ENCODE measurements at regions not wholly inside any gene's neighbourhood (a gene's known extent, or its start where the extent isn't known, plus 50 kb on each side); places are given as distances from the start of the nearest gene placed in this dataset.

DNA sequence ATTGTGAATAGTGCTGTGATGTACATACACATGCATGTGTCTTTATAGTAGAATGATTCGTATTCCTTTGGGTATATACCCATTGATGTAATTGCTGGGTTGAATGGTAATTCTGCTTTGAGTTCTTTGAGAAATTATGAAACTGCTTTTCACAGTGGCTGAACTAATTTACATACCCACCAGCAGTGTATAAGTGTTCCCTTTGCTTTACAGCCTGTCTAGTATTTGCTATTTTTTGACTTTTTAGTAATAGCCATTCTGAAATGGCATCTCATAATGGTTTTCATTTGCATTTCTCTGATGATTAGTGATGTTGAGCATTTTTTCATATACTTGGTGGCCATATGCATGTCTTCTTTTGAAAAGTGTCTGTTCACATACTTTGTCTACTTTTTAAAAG lies 54.5 kb upstream of the FAM78B start:
- no peak for DNase-seq (ENCODE audit: low read depth)

DNA sequence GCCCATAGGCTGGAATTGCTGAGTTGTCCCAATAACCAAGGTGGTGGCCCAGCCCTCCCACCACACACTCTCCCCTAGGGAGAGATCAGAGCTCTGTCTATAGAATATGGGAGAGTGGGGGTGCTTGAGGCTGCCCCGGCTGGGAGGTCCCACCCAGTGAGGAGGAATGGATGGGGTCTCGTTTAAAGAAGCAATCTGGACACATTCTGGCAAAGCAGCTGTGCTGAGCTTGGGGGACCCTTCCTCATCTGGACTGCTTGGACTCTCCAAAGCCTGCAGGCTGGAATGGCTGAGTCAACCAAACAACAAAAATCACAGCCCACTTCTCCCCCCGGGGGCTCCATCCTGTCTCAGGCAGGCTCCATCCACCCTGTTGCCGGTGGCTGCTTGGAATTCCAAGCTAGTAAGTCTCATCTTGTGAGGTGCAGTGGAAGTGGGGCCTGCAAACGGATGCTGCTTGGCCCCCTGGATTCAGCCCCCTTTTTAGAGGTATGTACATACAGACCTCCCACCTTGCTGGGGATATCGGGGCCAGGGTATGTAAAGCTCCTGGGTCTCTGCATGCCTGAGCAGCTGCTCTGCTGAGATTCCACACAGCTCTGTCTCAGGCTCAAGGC lies 67.1 kb upstream of the FAM78B start:
- no peak for DNase-seq (ENCODE audit: low read depth)

DNA sequence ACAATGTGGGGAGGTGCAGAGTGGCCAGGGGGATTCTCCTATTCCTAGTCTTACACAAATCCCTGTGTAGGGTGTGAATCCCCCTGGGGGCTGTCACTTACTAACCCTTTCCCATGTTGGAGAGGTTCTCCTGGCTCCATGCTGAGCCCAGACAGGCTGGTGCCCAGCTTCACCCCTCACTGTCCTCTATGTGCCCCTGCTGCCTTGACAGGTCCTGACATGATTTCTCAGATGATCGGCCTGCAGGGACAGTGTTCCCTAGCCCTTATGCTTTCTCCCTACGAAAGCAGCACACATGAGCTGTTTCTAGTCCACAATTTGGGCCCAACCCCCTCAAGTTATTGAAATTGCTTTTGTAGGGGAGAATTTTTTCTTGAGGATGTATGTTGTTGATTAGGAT lies 68.9 kb upstream of the FAM78B start:
- no peak for DNase-seq (ENCODE audit: low read depth)

DNA sequence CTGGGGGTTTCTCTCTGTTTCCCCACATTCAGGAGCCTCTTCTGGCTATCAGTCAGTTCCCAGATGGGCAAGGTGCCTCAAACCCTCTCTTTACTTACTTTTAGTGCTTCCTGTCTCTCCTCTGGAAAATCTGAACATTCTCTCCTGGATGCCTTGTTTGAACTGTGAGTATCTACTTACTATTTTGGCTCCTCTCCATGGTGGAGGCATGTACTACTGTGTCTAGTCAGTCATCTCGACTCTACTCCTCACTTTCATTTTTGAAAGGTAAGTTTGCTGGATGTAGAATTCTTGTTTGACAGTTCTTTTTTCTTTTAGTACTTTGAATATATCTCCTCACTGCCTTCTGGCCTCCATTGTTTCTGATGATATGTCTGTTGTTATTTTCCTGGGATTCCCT lies 70.9 kb upstream of the FAM78B start:
- DNase-seq (ENCODE audit: low read depth) = no peak

DNA sequence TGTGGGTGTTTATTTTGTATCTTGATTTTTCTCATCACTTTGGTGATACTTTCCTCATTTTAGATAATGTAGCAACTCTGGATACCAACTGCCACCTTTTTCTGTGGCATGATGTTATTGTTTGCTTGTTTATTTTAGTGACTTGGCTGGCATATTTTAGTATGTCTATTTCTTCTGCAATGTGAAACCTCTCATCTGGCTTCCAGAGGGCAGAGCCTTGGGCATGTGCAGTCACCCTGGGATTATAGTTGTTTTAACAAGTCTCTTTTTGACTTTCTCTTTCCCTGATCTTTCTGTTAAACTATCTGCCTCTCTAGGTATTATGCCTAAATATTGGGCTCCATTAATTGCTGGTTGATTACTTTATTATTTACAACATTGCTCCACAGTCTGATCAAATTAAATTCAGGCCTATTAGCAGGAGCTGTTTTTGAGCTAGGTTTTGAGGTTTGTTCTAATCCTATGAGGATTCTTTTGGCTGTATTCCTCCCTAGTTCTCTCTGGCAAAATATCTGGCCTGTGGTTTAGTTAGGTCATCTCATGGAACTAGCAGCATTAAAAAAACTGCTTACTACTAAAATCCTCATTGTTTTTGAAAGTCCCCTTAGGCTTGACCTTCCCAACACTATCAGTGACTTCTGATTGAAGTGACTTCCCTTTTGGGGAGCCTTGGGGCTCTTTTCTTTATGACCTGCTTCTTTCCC lies 86.4 kb upstream of the FAM78B start:
- DNase-seq (ENCODE audit: low read depth) = no peak

DNA sequence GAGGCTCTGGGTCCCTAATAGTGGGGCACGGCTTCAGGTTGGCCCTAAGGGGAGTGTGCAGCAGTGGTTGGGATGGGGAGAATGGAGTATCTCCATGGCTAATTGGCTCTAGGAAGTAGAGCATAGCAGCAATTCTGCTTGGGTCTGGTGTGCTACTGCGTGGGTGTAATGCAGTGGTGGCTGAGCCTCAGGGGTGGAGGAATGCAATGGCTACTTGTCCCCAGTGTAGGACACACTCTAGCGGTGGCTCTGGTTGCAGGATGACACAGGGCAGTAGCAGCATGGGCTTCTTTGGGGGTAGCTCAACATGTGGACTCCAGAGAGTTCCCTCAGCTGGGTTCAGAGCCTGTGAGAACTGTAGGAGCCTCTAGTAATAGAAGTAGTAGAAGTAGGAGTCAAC lies 91.2 kb upstream of the FAM78B start:
- no peak for DNase-seq (ENCODE audit: low read depth)

DNA sequence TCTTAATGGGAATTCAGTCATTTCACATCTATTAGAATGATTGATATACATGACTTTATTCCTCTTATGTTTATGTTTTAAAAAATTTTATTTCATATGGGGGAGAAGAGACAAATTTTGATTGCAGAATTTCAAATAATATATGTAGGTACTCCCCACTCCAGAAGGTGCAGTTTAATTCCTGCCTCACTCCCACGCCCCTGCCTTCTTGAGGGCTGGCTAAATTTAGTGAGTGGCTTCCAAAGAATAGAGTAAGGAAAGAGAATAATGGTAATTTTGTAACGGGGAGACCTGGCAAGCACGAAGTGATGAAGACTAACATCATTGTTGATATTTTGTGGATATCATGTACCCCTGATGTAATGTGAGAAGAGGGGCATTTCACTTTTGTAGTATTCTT lies 94.7 kb upstream of the FAM78B start:
- no peak for DNase-seq (ENCODE audit: low read depth)

DNA sequence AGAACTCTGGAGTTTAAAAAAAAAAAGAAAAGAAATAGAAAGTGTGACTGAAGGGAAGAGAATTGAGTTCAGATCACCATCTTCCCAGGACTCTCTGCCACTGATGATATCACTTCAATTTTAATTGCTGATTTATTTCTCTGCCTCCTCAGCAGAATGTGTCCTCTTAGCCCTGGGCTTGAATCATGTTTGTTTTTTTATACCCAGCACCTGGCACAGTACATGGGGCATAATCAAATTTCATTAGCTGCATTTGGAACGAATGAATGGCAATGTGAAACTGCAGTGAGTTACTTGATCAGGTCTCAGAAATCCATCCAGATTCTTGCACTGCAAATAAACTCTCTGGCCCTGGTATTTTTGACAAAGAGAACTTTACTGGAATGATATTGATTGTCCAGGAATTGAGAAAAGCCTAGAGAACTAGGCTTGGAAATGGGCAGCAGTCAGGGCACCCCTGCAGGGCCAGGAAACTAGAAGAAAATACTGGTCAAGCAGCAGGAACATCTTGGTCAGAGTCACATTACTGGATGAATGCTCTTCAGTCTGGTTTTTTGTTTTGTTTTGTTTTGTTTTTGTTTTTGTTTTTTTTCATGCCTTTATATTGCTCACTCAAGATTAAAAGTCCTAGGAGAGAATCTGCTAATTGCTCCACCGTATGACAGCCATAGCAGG lies 103.8 kb upstream of the FAM78B start:
- no peak for DNase-seq (ENCODE audit: low read depth)

DNA sequence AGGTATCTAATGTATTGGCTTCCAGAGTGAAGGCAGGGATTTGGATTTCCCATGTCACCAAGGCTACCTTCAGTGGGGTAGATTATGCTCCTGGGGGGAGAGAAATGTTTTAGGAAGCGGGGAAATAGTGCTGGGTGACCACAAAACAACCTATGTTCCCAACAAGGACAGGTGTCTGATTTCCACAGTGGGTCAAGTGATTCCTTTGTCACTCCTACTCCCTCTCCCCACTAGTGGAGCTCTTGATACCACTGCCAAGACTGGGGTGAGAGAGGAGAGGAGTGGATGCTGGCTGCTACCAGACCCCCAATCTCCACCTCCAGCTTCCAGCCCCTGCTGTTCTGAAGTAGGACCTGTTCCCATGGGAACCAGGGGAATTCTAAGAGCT lies 104.3 kb upstream of the FAM78B start:
- no peak for DNase-seq (ENCODE audit: low read depth)

DNA sequence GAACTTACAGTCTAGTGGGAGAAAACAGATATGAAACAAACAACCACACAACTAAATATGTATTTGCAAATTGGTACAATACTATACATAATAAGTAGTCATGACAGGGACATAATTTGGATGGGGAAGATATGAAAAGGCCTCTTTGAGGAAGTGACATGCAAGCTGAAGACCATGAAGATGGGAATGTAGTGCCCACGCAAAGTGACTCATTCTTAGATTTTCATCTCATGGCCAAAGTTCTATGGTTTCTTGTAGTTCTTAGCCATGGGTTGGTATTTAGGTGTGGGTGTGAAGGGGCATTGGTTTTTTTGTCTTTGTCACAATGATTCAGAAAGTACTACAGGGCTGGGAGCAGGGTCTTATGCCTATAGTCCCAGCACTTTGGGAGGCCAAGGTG lies 105.4 kb upstream of the FAM78B start:
- no peak for DNase-seq (ENCODE audit: low read depth)

DNA sequence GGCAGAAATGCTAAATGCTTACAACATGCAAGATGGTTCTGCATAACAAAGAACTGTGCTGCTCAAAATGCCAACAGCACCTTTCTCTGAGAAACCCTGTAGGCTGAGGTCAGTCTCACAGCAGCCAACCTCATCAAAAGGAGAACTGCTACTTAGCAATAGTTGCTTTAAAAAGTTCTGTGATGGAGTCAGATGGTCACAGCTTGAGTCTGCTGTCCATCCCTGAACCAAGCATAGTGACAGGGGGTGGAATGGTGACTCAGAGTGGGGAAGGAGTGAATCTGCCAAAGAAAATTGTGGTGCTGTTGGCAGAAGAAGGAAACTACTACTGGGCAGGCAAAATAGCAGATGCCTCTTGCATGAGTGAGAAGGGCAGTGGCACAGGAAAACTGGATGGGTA lies 106.0 kb upstream of the FAM78B start:
- no peak for DNase-seq (ENCODE audit: low read depth)

DNA sequence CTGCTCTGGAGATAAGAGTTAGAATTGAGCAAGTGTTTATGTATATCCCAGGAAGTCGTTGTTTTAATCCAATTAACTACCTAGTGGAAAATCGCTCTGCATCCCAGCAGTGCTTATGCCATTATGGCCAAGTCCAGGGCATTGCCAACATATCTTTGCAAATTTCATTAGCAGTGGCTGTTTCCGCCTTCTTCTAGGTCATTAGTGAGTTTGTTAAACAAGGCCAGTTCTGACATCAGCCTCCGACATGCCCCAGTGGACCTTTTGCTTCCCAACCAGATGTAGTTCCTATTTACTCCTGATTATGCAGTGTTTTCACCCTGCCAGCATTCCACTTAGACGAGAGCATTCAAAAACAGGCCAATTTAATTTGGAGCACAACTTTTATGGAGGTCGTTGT lies 106.8 kb upstream of the FAM78B start:
- no peak for DNase-seq (ENCODE audit: low read depth)

DNA sequence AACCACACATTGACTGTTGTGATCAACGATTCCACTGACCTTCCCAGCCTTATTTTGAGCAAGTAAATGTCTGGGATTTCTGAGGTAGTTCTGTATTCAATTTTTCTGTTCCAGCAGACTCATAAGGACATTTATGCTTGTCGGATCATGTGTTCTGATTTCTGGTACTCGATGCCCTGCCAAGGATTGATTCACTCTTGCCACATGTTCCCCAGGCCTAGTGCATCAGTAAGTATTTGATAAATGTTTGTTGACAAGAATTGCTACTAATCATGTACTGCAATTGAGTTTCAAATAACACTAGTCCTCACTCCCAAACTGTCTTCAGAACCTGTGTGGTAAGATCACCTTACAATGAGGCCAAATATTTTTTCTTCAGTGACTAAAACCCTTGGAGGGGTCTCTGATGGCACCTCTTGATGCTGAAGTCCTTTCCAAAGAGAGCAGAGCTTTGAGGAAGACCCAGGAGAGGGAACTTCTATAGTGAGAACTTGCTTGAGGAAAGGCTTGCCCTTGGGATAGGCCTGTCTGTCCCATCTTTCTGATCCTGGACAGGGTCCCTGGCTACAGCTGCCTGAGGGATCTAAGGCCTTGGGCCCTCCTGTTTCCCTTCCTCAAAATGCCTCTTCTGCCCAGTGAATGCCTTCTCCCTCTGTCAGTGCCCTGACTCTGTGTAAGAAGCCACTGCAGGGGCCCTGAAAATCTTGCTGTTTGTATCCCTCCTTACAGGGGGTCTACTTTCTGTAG lies 115.8 kb upstream of the FAM78B start:
- DNase-seq (ENCODE audit: low read depth) = no peak

DNA sequence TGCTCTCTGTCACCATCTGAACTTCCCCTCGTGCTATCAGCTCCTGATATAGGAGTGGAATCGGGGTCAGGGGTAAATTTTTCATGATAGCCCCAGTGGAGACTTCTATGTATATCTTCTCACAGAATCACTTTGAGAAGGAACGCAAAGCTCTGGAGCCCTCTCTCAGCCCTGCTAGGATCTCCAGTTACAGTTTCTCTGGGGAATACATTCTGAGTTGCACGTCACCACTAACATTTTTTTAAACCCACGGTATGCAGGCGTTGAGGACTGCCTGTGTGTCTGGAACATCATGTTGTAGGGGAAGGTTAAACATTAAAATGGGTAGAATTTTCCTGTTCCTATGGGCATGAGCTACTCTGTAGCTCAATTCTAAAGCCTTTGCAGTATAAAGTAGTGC lies 116.4 kb upstream of the FAM78B start:
- no peak for DNase-seq (ENCODE audit: low read depth)

DNA sequence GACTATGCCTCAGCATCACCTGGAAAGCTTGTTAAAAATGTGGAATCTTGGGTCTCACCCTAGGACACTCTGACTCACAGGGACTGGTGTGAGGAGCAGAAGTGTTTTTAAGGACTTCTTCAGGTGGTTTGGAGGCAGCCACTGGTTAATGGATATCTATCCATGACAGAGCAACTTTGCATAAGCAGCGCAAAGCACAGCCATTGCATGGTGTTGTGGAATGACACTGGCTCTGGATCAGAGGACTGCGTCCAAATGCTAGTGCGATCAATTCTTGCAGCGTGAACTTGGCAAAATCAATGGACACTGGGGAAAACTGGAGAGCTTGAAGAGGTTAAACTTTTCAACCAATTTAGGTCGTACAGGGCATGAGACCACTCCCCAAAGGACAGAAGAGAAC lies 116.8 kb upstream of the FAM78B start:
- DNase-seq (ENCODE audit: low read depth) = no peak

DNA sequence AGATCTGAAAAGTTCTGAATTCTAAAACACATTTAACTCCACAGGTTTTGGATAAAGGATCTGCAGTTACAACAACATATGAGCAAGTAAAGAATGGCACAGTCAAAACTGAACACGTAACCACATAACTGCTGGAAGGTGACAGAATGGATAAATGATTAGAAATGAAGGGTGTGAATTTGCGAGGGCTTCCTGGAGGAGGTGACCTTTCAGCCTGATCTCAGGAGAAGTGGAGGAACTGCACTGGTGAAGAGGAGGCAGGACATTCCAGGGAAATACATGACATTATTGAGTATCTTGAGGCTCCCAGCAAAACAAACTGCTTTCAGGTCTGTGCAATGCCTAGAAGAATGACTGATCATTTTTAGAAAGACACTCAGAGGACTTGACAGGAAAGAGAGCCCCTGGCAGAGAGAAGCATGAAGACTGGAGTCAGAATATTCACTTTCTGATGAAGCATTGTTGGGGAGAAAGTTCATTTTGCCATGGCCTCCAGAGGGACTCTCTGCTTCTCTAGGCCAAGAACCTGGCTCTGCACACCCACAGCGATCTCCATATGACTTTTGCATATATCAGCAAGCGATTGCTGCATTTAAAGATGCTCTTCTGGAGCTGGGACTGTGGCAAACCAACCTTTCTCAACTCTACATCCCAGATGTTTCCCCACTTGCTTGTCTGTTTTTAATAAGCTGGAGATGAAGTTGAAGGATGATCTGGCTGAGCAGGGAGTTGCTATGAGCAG lies 122.7 kb upstream of the FAM78B start:
- no peak for DNase-seq (ENCODE audit: low read depth)

DNA sequence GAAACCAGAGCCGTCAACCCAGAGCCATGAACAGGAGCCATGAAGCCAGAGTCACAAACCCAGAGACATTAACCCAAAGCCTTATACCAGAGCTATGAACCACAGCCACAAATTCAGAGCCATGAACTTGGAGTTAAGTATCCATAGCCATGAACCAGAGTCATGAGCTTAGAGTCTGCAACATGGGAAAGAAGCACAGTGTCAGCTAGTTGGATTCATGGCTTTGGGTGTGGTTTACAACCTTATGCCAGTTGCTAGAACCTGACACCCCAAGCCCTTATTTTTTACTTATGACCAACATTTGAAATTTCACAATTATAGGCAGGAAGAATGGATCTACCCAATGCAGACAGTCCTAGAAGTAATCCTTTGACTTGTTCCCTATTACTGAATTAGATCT lies 128.9 kb upstream of the FAM78B start:
- no peak for DNase-seq (ENCODE audit: low read depth)

DNA sequence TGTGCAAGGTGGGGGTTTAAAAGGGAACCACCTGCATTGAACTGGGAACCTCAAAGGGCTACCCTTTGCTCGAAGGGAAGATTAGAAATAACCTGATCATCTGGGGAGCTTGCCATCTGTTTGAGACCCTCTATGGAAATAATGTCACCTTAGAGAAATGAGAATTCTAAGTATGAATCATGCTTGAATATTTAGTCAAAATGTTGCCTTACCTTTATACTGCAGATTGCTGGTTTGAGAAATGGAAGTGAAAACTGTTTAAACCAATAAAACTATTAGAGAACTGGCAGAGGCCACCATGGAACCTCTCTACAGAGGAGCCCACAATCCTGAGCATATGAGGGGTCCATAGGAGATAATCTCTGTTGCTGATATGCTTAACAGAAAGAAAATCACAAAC lies 131.2 kb upstream of the FAM78B start:
- DNase-seq (ENCODE audit: low read depth) = no peak

DNA sequence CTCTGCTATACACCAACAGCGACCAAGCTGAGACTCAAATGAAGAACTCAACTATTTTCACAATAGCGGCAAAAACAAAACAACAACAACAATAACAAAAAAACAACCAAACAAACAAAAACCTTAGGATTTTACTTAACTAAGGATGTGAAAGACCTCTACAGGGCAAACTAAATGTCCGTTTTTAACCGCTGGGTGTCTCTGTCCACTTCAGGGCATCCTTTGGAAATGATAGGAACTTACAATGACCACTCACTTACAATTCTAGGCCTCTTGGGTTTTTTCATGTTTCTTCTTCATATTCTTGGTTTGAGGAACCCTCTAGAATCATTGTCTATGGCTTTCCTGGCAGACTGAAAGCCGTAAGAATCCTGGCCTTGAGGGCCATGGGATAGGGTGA lies 134.0 kb upstream of the FAM78B start:
- DNase-seq (ENCODE audit: low read depth) = no peak

DNA sequence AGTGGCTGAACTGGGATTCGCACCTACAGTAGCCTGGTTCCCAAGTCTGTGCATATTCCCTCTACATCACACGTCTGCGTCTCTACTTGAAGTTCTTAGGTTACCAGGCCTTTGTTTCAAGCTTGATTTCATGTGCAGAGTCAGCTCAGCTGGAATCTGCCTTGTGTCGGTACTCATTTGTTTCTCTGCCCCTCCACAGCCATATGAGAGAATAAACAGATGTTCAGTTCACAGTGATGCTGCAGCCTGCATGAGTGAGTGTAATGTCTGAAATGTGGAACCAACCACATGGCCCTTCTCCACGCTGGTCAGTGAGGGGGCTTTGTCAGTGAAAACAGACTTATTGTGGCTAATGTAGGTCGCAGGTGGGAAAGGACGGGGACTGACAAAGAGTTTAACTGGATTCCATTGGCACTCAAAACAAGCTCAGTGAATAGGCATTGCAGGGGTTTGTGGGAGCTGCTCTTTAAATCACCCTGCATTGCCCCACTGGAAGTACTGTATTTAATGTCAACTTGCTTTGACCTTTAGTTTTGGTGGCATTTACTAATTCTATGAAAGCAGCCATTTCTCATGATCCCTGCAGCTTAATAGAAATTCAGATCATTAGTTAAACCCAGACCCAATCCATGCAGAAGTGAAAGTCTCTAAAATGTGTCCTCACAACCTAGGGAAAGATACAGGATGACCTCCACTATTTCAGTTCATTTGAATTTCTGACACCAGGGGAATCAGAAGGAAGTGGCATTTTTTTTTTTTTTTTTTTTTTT lies 136.4 kb upstream of the FAM78B start:
- DNase-seq (ENCODE audit: low read depth) = no peak

DNA sequence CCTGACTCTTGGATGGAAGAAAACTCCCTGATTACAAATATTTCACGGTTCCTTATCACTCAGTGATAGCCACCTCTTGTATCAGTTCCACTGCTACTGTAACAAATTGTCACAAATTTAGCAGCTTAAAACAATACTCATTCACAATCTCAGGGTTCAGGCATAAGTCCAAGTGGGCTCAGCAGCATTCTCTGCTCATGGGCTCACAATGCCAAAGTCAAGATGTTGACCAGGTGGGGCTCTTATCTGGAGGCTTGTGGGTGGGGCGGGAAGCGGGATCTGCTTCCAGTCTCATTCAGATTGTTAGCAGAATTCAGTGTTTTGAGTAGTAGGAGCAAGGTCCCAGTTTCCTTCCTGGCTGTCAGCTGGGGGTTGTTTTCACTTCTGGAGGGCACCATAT lies 137.3 kb upstream of the FAM78B start:
- no peak for DNase-seq (ENCODE audit: low read depth)

DNA sequence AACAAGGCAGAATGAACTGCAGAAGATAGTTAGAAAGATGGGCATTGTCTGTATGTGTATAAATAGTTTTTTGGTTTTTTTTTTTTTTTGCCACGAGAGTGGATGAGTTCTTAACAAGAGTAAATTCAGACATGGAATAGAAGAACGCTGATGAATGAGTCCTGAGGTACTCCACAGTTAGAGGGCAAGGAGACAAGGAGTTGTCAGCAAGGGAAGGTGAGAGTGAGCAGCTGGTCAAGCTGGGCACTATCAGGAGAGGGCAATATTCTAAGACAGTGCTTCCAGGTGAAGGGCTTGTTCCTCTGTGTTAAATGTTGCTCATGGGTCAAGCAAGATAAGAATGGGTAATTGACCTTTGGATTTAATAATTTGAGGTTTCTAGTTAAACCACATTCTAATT lies 138.6 kb upstream of the FAM78B start:
- DNase-seq (ENCODE audit: low read depth) = no peak
